MG63 (cell line): ENCODE measurements at regions not wholly inside any gene's neighbourhood (a gene's known extent, or its start where the extent isn't known, plus 50 kb on each side); places are given as distances from the start of the nearest gene placed in this dataset.

Experiments used
- DNase-seq: peaks from one replicate; pipeline ENCODE4 v3.0.0-alpha.2; 2020
- H3K27me3 ChIP-seq: fragments of 250-450 bp; sonication (Bioruptor Pico); 2 replicates; pipeline ENCODE4 v1.5.1; 2020; ENCODE audit warnings: mild to moderate bottlenecking, moderate library complexity
- H3K36me3 ChIP-seq: fragments of 250-450 bp; sonication (Bioruptor Pico); 2 replicates; pipeline ENCODE4 v1.5.1; 2020; ENCODE audit warnings: mild to moderate bottlenecking, moderate library complexity
- H3K4me3 ChIP-seq: fragments of 250-450 bp; sonication (Bioruptor Pico); 2 replicates; pipeline ENCODE4 v1.5.1; 2020; ENCODE audit warnings: mild to moderate bottlenecking, moderate library complexity
- H3K9me3 ChIP-seq: fragments of 250-450 bp; sonication (Bioruptor Pico); 2 replicates; pipeline ENCODE4 v1.5.1; 2020; ENCODE audit warnings: mild to moderate bottlenecking, moderate library complexity

DNA sequence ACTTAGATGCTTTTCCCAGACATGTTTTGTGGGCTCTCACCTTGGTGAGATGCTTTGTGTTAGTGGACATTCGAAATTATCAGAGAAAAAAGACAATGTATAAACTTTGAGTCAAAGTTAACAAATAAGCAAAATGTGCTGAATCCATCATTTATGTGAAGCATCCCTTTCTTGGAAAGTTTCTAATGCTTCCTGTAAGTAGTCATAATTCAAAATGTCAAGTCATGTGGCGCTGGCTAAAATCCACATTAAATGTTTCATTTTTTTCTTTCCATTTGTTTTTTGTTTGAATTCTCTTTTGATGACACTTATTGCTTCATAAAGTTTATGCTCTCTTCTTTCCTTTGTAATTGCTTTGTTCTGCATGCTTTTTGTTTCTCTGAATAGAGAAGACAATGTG lies 107.2 kb upstream of the CENPW start:
- Histone ChIP-seq H3K9me3 (no peaks in the 10 kb centered on the region), H3K4me3 (no peak overlapping the region), H3K27me3 (no peaks in the 10 kb centered on the region), H3K36me3 (no peaks in the 10 kb centered on the region)
- DNase-seq = no peak

DNA sequence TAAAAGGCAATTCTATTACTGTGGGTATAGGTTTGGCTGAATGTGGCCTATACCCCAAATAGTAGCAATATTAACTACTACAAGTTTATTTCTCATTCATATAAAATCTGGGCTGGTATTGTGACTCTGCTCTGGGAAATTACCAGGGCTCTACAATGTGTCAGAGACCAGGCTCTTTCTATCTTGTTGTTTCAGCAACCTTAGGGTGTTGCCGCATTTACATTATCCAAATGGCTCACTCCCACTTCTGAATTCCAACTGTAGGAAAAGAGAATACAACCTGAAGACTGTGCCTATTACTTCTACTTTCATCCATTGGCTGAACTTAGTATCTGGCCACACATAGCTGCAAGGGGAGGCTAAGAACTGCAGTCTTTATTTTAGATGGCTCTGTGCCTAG lies 106.7 kb upstream of the CENPW start:
- Histone ChIP-seq H3K27me3 (no peaks in the 10 kb centered on the region), H3K36me3 (no peaks in the 10 kb centered on the region), H3K9me3 (no peaks in the 10 kb centered on the region), H3K4me3 (no peak overlapping the region)
- no peak for DNase-seq

DNA sequence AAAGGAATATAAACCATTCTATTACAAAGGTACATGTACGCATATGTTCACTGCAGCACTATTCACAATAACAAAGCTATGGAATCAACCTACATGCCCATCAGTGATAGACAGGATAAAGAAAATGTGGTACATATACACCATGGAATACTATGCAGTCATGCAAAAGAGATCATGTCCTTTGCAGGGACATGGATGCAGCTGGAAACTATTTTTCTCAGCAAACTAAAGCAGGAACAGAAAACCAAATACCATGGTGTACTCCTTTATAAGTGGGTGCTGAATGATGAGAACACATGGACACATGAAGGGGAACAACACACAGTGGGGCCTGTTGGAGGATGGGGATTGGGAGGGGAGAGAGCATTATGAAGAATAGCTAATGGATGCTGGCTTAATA lies 104.6 kb upstream of the CENPW start:
- Histone ChIP-seq H3K9me3 (no peaks in the 10 kb centered on the region), H3K27me3 (no peaks in the 10 kb centered on the region), H3K4me3 (no peak overlapping the region), H3K36me3 (no peaks in the 10 kb centered on the region)
- no peak for DNase-seq

DNA sequence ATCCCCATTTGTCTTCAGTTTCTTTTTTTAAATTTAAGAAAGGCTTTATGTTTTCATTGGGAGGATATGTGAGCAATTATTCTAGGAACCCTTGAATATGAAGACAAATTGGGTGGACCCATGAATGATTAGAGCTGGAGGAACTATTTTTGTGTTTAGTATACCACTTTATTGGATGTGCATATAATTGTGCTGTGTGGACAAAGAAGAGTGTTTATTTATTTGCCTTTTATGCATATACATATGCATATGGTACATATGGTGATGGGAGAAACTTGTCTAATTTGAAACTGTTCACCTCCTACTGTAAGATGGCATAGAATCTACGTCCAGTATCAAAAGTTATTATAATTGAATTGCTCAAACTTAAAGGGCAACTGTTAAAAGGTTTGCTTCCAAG lies 94.8 kb upstream of the CENPW start:
- Histone ChIP-seq H3K36me3 (no peaks in the 10 kb centered on the region), H3K9me3 (no peaks in the 10 kb centered on the region)
- no peak for DNase-seq

GRCh38 chr6:126252154-126252553 lies 87.8 kb upstream of the CENPW start:
- DNase-seq = no peak
- no peaks in the 10 kb centered on the region for H3K9me3 ChIP-seq
- H3K36me3 ChIP-seq = no peaks in the 10 kb centered on the region
- no peak overlapping the region for H3K4me3 ChIP-seq
- H3K27me3 ChIP-seq = no peaks in the 10 kb centered on the region

More for the DNA sequence above, 94.8 kb upstream of the CENPW start:
- no peaks in the 10 kb centered on the region for H3K27me3 ChIP-seq
- H3K4me3 ChIP-seq = no peak overlapping the region

- Histone ChIP-seq H3K36me3 (no peaks in the 10 kb centered on the region), H3K4me3 (no peak overlapping the region), H3K27me3 (no peaks in the 10 kb centered on the region), H3K9me3 (no peaks in the 10 kb centered on the region)
- no peak for DNase-seq
Measured at GRCh38 chr6:126253431-126253830, 86.5 kb upstream of the CENPW start.

- H3K4me3 ChIP-seq = no peak overlapping the region
- no peak for DNase-seq
- H3K9me3 ChIP-seq = no peaks in the 10 kb centered on the region; the same call in none of the 2 replicates
- H3K36me3 ChIP-seq = no peaks in the 10 kb centered on the region
- no peaks in the 10 kb centered on the region for H3K27me3 ChIP-seq
Measured at GRCh38 chr6:126258150-126258549, 81.8 kb upstream of the CENPW start.

GRCh38 chr6:126261792-126262421 lies 78.0 kb upstream of the CENPW start:
- H3K27me3 ChIP-seq = no peaks in the 10 kb centered on the region
- no peak overlapping the region for H3K4me3 ChIP-seq
- H3K9me3 ChIP-seq = no peaks in the 10 kb centered on the region; the same call in none of the 2 replicates
- no peaks in the 10 kb centered on the region for H3K36me3 ChIP-seq
- DNase-seq = no peak

GRCh38 chr6:126264265-126264664 lies 75.7 kb upstream of the CENPW start:
- Histone ChIP-seq H3K36me3 (no peaks in the 10 kb centered on the region), H3K27me3 (no peaks in the 10 kb centered on the region), H3K9me3 (no peaks in the 10 kb centered on the region; the same call in 1 of the 2 replicates), H3K4me3 (no peak overlapping the region)
- no peak for DNase-seq

DNA sequence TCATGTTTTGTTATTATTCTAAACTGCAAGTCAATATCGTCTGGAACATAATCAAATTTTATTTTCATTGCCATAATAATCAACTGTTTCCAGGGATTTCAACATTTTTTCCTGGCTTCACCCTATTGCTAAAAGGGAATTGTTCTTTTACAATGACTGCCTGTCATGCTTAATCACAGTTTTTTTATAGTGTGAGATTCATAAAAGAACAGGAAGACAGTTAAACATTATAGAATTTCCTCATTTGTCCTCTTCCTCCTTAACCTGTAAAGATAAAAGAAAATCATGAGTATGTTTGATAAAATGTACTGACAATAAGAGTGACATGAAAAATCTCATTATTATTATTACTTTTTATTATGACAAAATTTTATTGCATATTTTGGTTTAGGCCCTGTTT lies 73.3 kb upstream of the CENPW start:
- no peaks in the 10 kb centered on the region for H3K9me3 ChIP-seq
- H3K27me3 ChIP-seq = no peaks in the 10 kb centered on the region
- no peak for DNase-seq
- H3K4me3 ChIP-seq = no peak overlapping the region
- H3K36me3 ChIP-seq = no peaks in the 10 kb centered on the region

DNA sequence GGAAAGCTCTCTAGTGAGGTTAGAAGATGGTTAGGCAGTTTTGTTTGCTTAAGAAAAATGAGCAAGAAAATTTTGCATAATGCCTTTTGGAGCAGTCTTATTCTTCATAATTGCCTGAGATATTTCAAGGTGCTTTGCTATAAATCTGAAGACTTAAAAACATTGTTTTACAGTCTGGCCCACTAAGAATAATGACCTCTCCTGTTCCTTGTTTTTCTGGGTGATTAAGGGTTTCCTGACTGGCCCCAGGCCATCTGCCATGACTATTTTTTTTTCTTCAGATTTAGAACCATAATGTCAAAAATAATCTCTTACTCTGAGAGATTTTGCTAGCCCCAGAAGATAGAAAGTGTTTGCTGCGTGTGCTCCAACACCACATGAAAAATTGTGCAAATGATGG lies 72.3 kb upstream of the CENPW start:
- Histone ChIP-seq H3K36me3 (no peaks in the 10 kb centered on the region), H3K27me3 (no peaks in the 10 kb centered on the region), H3K9me3 (no peaks in the 10 kb centered on the region), H3K4me3 (no peak overlapping the region)
- no peak for DNase-seq

DNA sequence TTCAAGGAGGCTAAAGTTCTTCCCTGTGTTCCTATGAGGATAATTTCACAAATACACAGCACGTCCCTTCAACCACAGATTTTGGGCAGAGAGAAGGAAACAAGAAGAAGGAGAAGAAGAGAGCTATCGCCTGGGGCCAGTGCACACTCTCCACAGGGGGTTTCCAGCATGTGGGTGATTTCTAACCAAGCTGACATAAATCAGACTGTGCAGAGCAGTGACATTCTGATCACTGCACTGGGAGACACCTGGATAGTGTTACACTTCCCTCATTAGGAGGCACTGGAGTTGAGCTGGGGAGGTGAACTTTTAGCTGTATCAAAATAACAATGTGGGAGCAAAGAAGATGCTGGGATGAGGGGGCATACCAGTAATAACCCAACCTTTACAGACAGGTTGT lies 71.8 kb upstream of the CENPW start:
- Histone ChIP-seq H3K27me3 (no peaks in the 10 kb centered on the region), H3K36me3 (no peaks in the 10 kb centered on the region), H3K9me3 (no peaks in the 10 kb centered on the region), H3K4me3 (no peak overlapping the region)
- no peak for DNase-seq

DNA sequence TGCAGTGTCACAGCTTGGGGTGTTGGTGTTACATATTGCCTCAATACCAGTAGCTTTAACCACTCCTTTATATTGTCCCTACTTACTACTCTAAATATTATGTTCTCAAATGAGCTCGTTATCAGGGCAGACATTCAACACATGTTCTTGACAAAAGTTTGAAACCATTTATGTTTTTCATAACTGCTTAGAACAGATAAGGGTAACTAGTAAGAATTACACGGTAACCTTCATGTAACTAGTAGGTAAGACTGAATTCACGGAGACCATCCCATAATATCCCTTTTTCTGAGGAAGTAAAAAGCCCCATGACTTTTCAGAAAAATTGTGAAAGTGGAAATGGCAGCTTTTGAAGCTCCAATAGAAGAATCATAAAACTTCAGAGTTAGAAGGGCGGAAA lies 59.6 kb upstream of the CENPW start:
- no peak for DNase-seq
- Histone ChIP-seq H3K27me3 (no peaks in the 10 kb centered on the region), H3K4me3 (no peak overlapping the region), H3K36me3 (no peaks in the 10 kb centered on the region), H3K9me3 (no peaks in the 10 kb centered on the region)

DNA sequence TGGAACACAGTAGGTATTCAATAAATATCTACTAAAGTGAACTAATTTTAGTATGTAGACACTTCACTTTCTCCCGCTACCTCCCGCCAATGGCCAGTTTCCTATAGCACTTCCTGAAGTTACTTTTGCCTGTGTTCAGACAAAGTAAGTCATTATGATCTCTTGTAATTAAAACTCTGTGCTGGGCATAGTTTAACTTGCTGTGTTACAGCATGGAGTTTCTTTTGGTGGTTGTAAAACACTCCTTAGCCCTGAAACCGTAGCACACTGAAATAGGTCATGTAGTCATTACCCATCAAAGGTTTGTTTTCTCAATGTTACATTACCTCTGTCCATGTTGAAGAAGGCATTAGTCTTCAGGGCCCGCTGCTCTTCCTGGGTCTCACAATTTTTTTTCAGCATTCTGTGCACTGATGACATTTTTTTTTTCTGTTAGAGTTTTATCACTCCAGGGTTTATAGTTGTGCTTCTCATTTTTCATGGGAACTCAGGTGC lies 54.0 kb upstream of the CENPW start:
- DNase-seq = no peak
- Histone ChIP-seq H3K27me3 (no peaks in the 10 kb centered on the region), H3K4me3 (no peak overlapping the region), H3K9me3 (no peaks in the 10 kb centered on the region), H3K36me3 (no peaks in the 10 kb centered on the region)
